Skeletal muscle tissue (tissue), 3 donors: ENCODE measurements at regions not wholly inside any gene's neighbourhood (a gene's known extent, or its start where the extent isn't known, plus 50 kb on each side); places are given as distances from the start of the nearest gene placed in this dataset.

Experiments
- H3K27ac ChIP-seq: one replicate; pipeline ENCODE4 v1.7.0; 2013; ENCODE audit warnings: mild to moderate bottlenecking, low read depth, low read length, inconsistent platforms
- H3K27me3 ChIP-seq, 3 donors: one replicate each; pipeline ENCODE4 v1.7.0; 2013; ENCODE audit warnings: low read length in 3 of 3; ENCODE audit not compliant: control insufficient read depth in 3 of 3, insufficient read depth in 3 of 3
- H3K36me3 ChIP-seq, 3 donors: one replicate each; pipeline ENCODE4 v1.7.0; 2013; ENCODE audit warnings: low read length in 3 of 3; ENCODE audit not compliant: control insufficient read depth in 3 of 3, insufficient read depth in 3 of 3
- H3K4me1 ChIP-seq, 3 donors: one replicate each; pipeline ENCODE4 v1.7.0; 2013; ENCODE audit warnings: low read length in 3 of 3, mild to moderate bottlenecking in 3 of 3; ENCODE audit not compliant: control insufficient read depth in 3 of 3, insufficient read depth in 3 of 3
- H3K4me3 ChIP-seq, 3 donors: one replicate each; pipeline ENCODE4 v1.7.0; 2013; ENCODE audit warnings: low read length in 3 of 3
- H3K9ac ChIP-seq, 3 donors: one replicate each; pipeline ENCODE4 v1.7.0; 2013; ENCODE audit warnings: low read length in 3 of 3, mild to moderate bottlenecking in 3 of 3, moderate library complexity in 2 of 3, low read depth in 1 of 3
- H3K9me3 ChIP-seq, 3 donors: one replicate each; pipeline ENCODE4 v1.7.0; 2013; ENCODE audit warnings: low read length in 3 of 3; ENCODE audit not compliant: control insufficient read depth in 3 of 3
- donor health status: Osteomylitis.

DNA sequence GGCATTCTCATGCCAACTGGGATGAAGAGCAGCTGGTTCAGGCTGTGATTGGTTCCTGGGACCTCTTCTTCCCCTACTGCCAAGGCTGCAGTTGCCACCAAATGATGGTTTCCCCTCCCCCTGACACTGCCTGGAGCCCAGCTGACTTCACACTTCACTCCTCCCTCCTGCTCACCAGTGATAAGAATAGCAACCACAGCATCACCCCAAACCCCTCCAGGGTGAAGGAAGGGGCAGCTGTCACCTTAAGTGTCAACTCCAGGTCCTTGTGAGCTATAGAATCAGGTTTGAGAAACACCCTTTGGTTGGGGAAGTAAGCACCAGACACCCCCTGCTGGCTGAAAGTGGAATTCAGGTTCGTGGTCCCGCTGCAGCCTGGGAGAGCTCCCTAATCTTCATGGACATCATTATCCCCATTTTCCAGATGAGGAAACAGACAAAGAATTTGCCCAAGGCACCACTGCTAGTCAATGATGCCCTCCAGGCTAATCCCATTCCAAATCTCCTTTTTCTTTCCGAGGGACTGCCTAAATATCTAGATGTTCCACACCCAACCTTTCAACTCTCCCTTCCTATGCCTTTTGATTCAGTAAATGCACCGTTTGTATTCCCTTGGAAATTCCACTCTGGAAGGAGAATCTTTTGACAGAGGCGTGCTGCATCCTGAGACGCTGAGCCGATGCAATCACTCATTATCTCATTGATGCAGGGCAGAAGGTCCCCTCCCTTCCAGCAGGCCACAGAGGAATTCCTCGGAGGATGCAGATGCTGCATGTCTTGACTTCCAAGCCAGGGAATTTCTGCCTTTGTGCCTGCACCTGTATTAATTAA, 50.6 kb upstream of the UQCRFS1 start:
- Histone ChIP-seq H3K27ac (peak overlapping the region; percentile 60), H3K36me3 (no peaks in the 10 kb centered on the region), H3K9me3 (no peaks in the 10 kb centered on the region), H3K27me3 (peaks cover 0 to 5% (median 4%) of the 10 kb centered on the region in 3 donors), H3K9ac (no peak overlapping the region), H3K4me1 (peaks cover 18 to 35% (median 29%) of the 10 kb centered on the region in 3 donors), H3K4me3 (no peak overlapping the region)

DNA sequence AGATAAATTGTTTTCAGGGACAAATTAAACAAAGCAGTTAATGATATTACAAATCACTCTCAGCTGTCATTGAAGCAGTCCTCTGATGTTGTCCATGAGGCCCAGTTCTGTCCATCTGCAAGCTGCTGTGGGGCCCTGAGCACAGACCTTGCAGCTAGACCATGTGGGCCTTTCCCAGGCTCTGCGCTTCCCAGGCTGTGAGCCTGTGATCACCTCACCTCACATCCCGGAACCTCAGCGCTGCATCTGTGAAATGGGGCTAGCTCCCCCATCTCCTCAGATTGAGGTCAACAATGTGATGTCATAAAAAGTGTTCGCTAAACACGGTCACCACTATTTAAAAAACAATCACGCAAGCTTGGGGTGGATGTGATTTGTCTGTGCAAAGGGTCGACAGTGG, 51.9 kb upstream of the UQCRFS1 start:
- H3K36me3 ChIP-seq: no peaks in the 10 kb centered on the region
- H3K4me1 ChIP-seq: peaks cover 24 to 26% (median 26%) of the 10 kb centered on the region in 3 donors
- H3K27me3 ChIP-seq: peaks cover 5 to 9% (median 5%) of the 10 kb centered on the region in 3 donors
- no peaks in the 10 kb centered on the region for H3K9me3 ChIP-seq
- H3K4me3 ChIP-seq: no peak overlapping the region
- no peak overlapping the region for H3K9ac ChIP-seq
- no peak overlapping the region for H3K27ac ChIP-seq

DNA sequence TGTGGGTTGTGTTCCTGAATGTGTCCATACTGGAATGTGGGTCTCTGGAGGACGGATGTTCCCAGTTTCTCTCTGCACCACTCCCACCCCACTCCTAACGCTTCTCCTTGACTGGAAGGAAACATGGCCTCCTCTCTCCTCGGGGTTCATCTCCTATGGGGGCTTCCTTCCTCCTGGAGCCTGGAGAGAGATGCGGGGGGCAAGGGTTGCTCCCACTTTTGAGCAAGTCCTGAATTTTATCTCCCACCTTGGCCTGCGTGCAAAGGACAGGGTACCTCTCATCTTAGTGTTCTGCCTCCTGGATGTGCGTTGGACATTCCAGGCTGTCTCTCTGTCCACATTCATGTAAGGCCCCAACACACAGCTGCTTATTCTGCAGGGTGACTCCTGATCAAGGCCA, 52.5 kb upstream of the UQCRFS1 start:
- no peak overlapping the region for H3K27ac ChIP-seq
- H3K4me3 ChIP-seq: no peak overlapping the region
- no peaks in the 10 kb centered on the region for H3K36me3 ChIP-seq
- H3K9ac ChIP-seq: no peak overlapping the region
- H3K27me3 ChIP-seq: peaks cover 5 to 11% (median 5%) of the 10 kb centered on the region in 3 donors
- no peaks in the 10 kb centered on the region for H3K9me3 ChIP-seq
- peaks cover 18 to 22% (median 21%) of the 10 kb centered on the region in 3 donors for H3K4me1 ChIP-seq

DNA sequence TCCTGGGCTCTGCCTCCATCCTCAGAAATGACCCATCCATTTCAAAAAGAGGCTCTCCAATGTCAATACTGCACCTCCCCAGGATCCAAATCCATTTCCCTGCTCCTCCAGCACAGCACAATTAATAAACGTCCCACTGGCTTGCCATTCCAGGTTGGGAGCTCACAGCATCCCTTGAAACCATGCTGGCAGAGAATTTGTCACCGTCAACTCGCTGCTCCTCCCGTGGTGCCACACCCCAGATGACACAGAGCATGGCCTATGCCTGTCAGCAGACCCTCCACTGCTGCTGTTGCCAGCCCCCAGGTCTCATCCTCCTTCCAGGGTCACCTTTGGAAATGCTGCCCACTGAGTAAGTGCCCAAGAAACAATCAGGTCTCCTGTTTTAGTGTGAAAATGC, 53.0 kb upstream of the UQCRFS1 start:
- Histone ChIP-seq H3K36me3 (no peaks in the 10 kb centered on the region), H3K27ac (no peak overlapping the region), H3K4me1 (peaks cover 13 to 17% (median 15%) of the 10 kb centered on the region in 3 donors), H3K27me3 (peaks cover 5 to 13% (median 5%) of the 10 kb centered on the region in 3 donors), H3K9me3 (no peaks in the 10 kb centered on the region), H3K9ac (no peak overlapping the region), H3K4me3 (no peak overlapping the region)

DNA sequence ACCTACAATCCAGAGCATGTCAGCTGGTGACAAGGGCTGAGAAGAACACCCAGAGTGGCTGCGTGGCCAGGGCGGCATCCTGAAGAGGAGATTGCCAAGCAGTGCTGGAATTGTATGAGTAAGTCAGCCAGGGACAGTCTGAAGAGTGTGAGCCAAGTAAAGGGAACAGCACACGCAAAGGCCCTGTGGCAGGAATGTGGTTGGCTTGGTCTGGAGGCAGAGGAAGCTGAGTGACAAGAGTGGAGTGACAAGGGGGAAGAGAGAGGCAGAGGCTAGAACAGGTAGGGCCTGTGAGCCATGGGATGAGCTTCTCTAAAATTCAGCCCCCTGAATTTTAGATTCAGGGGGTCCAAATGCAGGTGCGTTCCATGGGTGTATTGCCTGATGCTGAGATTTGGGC, 53.7 kb upstream of the UQCRFS1 start:
- no peaks in the 10 kb centered on the region for H3K36me3 ChIP-seq
- peaks cover 5 to 17% (median 9%) of the 10 kb centered on the region in 3 donors for H3K27me3 ChIP-seq
- H3K27ac ChIP-seq: no peak overlapping the region
- H3K9me3 ChIP-seq: no peaks in the 10 kb centered on the region
- H3K4me3 ChIP-seq: no peak overlapping the region
- H3K4me1 ChIP-seq: peaks cover 11 to 14% (median 12%) of the 10 kb centered on the region in 3 donors
- no peak overlapping the region for H3K9ac ChIP-seq

DNA sequence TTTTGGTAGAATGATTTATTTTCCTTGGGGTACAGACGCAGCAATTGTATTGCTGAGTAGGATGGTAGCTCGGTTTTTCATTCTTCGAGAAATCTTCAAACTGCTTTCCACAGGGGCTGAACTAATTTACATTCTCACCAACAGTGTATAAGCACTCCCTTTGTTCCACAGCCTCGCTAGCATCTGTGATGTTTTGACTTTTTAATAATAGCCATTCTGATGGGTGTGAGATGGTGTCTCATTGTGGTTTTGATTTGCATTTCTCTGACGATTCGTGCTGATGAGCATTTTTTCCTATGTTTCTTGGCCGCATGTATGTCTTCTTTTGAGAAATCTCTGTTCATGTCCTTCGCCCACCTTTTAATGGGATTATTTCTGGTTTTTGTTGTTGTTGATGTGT, 54.8 kb upstream of the UQCRFS1 start:
- peaks cover 11 to 12% (median 11%) of the 10 kb centered on the region in 3 donors for H3K4me1 ChIP-seq
- H3K9ac ChIP-seq: no peak overlapping the region
- H3K27me3 ChIP-seq: peaks cover 5 to 17% (median 13%) of the 10 kb centered on the region in 3 donors
- H3K9me3 ChIP-seq: no peaks in the 10 kb centered on the region
- no peaks in the 10 kb centered on the region for H3K36me3 ChIP-seq
- H3K27ac ChIP-seq: no peak overlapping the region
- H3K4me3 ChIP-seq: no peak overlapping the region

DNA sequence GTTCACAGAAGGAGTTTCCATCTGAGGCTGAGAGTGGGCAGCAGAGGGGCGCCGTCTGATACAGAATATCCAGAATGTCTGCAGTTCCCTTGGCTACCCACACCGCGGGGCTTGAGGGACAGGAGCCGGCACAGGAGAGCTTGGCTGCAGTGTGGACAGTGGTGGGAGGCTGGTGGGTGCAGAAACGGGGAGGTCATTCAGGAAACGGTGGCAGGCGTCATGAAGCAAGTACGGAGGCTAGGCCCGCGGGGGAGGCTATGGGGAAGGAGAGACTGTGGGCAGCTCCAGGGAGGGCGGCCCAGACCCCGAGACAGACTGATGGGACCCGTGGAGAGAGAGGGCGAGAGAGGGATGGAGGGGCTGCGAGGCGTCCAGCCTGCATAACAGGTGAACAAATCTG, 55.2 kb upstream of the UQCRFS1 start:
- Histone ChIP-seq H3K4me1 (peaks cover 7 to 11% (median 8%) of the 10 kb centered on the region in 3 donors), H3K4me3 (no peak overlapping the region), H3K9ac (no peak overlapping the region), H3K27me3 (peaks cover 5 to 17% (median 13%) of the 10 kb centered on the region in 3 donors), H3K27ac (no peak overlapping the region), H3K36me3 (no peaks in the 10 kb centered on the region), H3K9me3 (no peaks in the 10 kb centered on the region)

DNA sequence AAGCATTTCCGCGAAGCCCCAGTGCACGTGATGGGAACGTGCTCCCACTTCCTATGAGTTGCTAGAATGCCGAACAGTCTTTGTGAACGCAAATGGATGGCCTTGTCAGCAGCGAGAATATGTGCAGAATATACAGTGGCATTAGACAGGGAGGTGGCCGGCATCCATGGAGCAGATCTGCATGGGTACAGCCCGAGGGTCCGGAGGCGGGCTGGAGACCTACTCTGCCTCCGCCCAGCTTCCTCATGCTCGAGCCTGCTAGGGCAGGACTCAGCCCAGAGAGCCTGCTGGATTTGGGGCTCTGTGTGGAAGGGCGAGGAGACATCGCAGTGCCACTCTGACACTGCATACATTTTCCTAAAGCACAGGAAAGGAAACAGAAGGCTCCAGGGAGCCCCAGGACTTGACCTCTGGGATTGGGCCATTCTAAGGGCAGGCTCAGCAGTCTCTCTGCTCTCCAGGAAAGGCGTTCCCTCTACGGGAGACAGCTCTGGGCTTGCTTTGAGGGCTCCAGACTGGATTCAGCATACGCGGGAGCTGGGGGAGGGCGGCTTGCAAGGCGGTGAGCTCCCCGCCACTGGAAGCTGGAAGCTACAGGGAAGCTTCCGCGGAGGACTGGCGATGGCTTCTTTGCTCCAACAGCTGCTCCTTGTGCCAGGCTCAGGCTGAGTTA, 55.9 kb upstream of the UQCRFS1 start:
- H3K4me3 ChIP-seq: no peak overlapping the region
- peaks cover 5 to 17% (median 13%) of the 10 kb centered on the region in 3 donors for H3K27me3 ChIP-seq
- H3K4me1 ChIP-seq: peaks cover under 1 to 5% (median under 1%) of the 10 kb centered on the region in 3 donors
- H3K27ac ChIP-seq: no peak overlapping the region
- H3K9me3 ChIP-seq: no peaks in the 10 kb centered on the region
- no peak overlapping the region for H3K9ac ChIP-seq
- no peaks in the 10 kb centered on the region for H3K36me3 ChIP-seq

DNA sequence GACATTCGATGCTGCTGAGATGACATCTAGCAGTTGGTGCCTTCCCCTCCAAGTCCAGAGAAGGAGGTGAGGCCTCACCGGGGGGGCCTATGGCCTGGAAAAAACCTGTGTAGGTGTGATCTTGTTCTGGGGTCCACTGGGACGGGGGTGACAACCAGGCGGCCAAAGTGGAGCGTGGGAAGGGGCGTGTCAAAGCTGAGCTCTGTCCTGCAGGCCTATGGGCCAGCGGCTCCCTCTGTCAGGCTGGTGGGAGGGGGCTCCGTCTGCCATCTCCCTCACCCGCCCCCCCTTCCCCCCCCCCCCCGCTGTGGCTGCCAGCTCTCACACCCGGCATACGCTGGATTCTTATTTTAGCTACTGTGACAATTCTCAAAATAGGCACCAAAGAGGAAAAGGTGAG, 56.7 kb upstream of the UQCRFS1 start:
- H3K9me3 ChIP-seq: no peaks in the 10 kb centered on the region
- peaks cover 0 to 5% (median 0%) of the 10 kb centered on the region in 3 donors for H3K4me1 ChIP-seq
- H3K9ac ChIP-seq: no peak overlapping the region
- H3K4me3 ChIP-seq: no peak overlapping the region
- no peaks in the 10 kb centered on the region for H3K36me3 ChIP-seq
- H3K27me3 ChIP-seq: peaks cover 5 to 22% (median 13%) of the 10 kb centered on the region in 3 donors
- no peak overlapping the region for H3K27ac ChIP-seq

DNA sequence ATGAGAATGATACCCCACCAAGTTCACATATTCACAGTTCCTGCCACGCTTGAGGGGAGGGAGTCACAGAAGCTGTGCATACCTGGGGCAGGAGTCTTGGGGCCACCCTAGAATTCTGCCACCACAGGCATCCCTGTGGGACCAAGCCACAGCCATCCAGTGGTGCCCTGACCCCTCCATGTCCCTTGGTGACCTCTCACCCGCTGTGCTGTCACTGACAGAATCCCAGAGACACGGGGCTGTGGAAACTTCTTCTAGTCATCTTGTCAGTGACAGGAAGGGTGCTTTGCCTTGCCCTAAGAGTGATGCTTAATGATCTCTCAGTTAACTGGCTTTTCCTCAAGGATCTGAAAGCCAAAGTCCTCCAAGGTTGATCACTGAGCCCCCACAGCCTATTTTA, 58.4 kb upstream of the UQCRFS1 start:
- Histone ChIP-seq H3K27me3 (peaks cover 5 to 28% (median 13%) of the 10 kb centered on the region in 3 donors), H3K4me1 (peaks cover 0 to 5% (median 0%) of the 10 kb centered on the region in 3 donors), H3K27ac (no peak overlapping the region), H3K36me3 (no peaks in the 10 kb centered on the region), H3K9ac (no peak overlapping the region), H3K4me3 (no peak overlapping the region), H3K9me3 (no peaks in the 10 kb centered on the region)
